Natural killer cell (primary cell): ENCODE measurements at regions not wholly inside any gene's neighbourhood (a gene's known extent, or its start where the extent isn't known, plus 50 kb on each side); places are given as distances from the start of the nearest gene placed in this dataset.

Experiments used
- ATAC-seq, 3 donors: fragments of 150-1000 bp in 2 of 3; fragments of 200-7000 bp in 1 of 3; cut with Tn5 transposase; 1 replicate in 1 of 3; 2 replicates in 2 of 3; pipeline ENCODE4 v1.10.0; 2021; ENCODE audit warnings: mild to moderate bottlenecking in 2 of 3, moderate library complexity in 2 of 3
- DNase-seq, 2 donors: peaks; one replicate each; pipeline versions ENCODE4 v3.0.0 to v3.0.0-alpha.2; 2013 to 2021; ENCODE audit warnings: mixed read lengths in 1 of 2
- H3K27ac ChIP-seq: one replicate; pipeline ENCODE4 v1.5.1; 2013; ENCODE audit warnings: mild to moderate bottlenecking, low read length
- H3K27me3 ChIP-seq: one replicate; pipeline ENCODE4 v1.6.1; 2013; ENCODE audit warnings: low read length; ENCODE audit not compliant: control insufficient read depth, insufficient read depth
- H3K36me3 ChIP-seq: one replicate; pipeline ENCODE4 v1.6.1; 2013; ENCODE audit warnings: low read length; ENCODE audit not compliant: control insufficient read depth, insufficient read depth
- H3K4me1 ChIP-seq: one replicate; pipeline ENCODE4 v1.6.1; 2013; ENCODE audit warnings: low read length; ENCODE audit not compliant: control insufficient read depth, insufficient read depth
- H3K4me3 ChIP-seq: one replicate; pipeline ENCODE4 v1.5.1; 2013; ENCODE audit warnings: low read length
- H3K9me3 ChIP-seq: one replicate; pipeline ENCODE4 v1.6.1; 2013; ENCODE audit warnings: low read length; ENCODE audit not compliant: control insufficient read depth, insufficient read depth
- H3K27ac Mint-ChIP-seq, 2 donors: one replicate each; pipeline ENCODE4 v1.8.0; 2022; ENCODE audit warnings: mild to moderate bottlenecking in 2 of 2, mixed read lengths in 2 of 2, moderate library complexity in 1 of 2
- H3K27me3 Mint-ChIP-seq, 2 donors: one replicate each; pipeline ENCODE4 v1.8.0; 2022; ENCODE audit warnings: low read depth in 2 of 2, mixed read lengths in 2 of 2
- H3K36me3 Mint-ChIP-seq: one replicate; pipeline ENCODE4 v1.8.0; 2022; ENCODE audit warnings: mixed read lengths
- H3K4me1 Mint-ChIP-seq, 2 donors: one replicate each; pipeline ENCODE4 v1.8.0; 2022; ENCODE audit warnings: mixed read lengths in 2 of 2
- H3K4me3 Mint-ChIP-seq: one replicate; pipeline ENCODE4 v1.8.0; 2022; ENCODE audit warnings: mild to moderate bottlenecking, moderate library complexity, mixed read lengths
- H3K9me3 Mint-ChIP-seq, 2 donors: one replicate each; pipeline ENCODE4 v1.8.0; 2022; ENCODE audit warnings: mixed read lengths in 2 of 2
- CTCF ChIP-seq: fragments of 200-600 bp; IDR thresholded peaks from one replicate; pipeline ENCODE4 v1.8.0; 2022; ENCODE audit warnings: antibody characterized with exemption
- WGBS: methylation state at CpG from one replicate; pipeline ENCODE4 v1.1.7; 2013; ENCODE audit warnings: missing lambda C conversion rate; ENCODE audit not compliant: insufficient coverage; 5-methylcytosine and 5-hydroxymethylcytosine counted together
- intact Hi-C: fragments of 100-400 bp; cut with micrococcal nuclease; formaldehyde crosslinking; loops from one replicate; pipeline ENCODE4 v1.14.2; 2022

- no peaks in the 10 kb centered on the region for H3K36me3 ChIP-seq
- no peaks in the 10 kb centered on the region for H3K4me1 ChIP-seq
- H3K27me3 Mint-ChIP-seq, result no peaks in the 10 kb centered on the region
- no peaks in the 10 kb centered on the region for H3K36me3 Mint-ChIP-seq
- 63% methylated on average over 1 of the region's 1 CpG for WGBS
- peaks cover 19 to 20% of the 10 kb centered on the region in 2 donors for H3K9me3 Mint-ChIP-seq
- intact Hi-C loops, result no loop called here
- no peak for DNase-seq
- no peak overlapping the region for H3K27ac Mint-ChIP-seq
- H3K27me3 ChIP-seq, result no peaks in the 10 kb centered on the region
- H3K27ac ChIP-seq, result no peak overlapping the region
- no peak overlapping the region for H3K4me3 ChIP-seq
- peaks cover 7% of the 10 kb centered on the region for H3K9me3 ChIP-seq
- H3K4me3 Mint-ChIP-seq, result no peak overlapping the region
- ATAC-seq, result no peak
- no peaks in the 10 kb centered on the region for H3K4me1 Mint-ChIP-seq
- TF ChIP-seq CTCF, result no peak
These were observed 1288.6 kb upstream of the CNTN5 start for GRCh38 chr11:97732011-97732632.

- WGBS, result 93% methylated on average over 2 of the region's 2 CpGs
- ATAC-seq (no peak), DNase-seq (no peak)
- no peak overlapping the region for H3K4me3 ChIP-seq
- H3K4me1 Mint-ChIP-seq, result no peaks in the 10 kb centered on the region
- TF ChIP-seq CTCF, result no peak
- H3K36me3 Mint-ChIP-seq, result peaks cover 14% of the 10 kb centered on the region
- no peaks in the 10 kb centered on the region for H3K4me1 ChIP-seq
- no peak overlapping the region for H3K27ac Mint-ChIP-seq
- no peak overlapping the region for H3K27ac ChIP-seq
- H3K9me3 Mint-ChIP-seq, result peaks cover 24 to 35% of the 10 kb centered on the region in 2 donors
- H3K4me3 Mint-ChIP-seq, result no peak overlapping the region
- H3K27me3 Mint-ChIP-seq, result no peaks in the 10 kb centered on the region
- H3K36me3 ChIP-seq, result no peaks in the 10 kb centered on the region
- no peaks in the 10 kb centered on the region for H3K27me3 ChIP-seq
- H3K9me3 ChIP-seq, result peaks cover 2% of the 10 kb centered on the region
- intact Hi-C loops, result no loop called here
These were observed 1282.0 kb upstream of the CNTN5 start for GRCh38 chr11:97738751-97739150.

GRCh38 chr11:97739932-97740800 is 1280.6 kb upstream of the CNTN5 start:
- Mint-ChIP-seq H3K27ac (no peak overlapping the region), H3K4me3 (no peak overlapping the region), H3K9me3 (peaks cover 18 to 27% of the 10 kb centered on the region in 2 donors), H3K36me3 (peaks cover 14% of the 10 kb centered on the region), H3K4me1 (no peaks in the 10 kb centered on the region), H3K27me3 (no peaks in the 10 kb centered on the region)
- H3K4me3 ChIP-seq, result no peak overlapping the region
- H3K9me3 ChIP-seq, result peaks cover 6% of the 10 kb centered on the region
- intact Hi-C loops, result no loop called here
- no peaks in the 10 kb centered on the region for H3K4me1 ChIP-seq
- ATAC-seq (no peak), DNase-seq (no peak)
- no peak for TF ChIP-seq CTCF
- no peaks in the 10 kb centered on the region for H3K27me3 ChIP-seq
- WGBS, result 92% methylated on average over 4 of the region's 4 CpGs
- no peaks in the 10 kb centered on the region for H3K36me3 ChIP-seq
- no peak overlapping the region for H3K27ac ChIP-seq
